Panc1 (cell line): ENCODE measurements at regions not wholly inside any gene's neighbourhood (a gene's known extent, or its start where the extent isn't known, plus 50 kb on each side); places are given as distances from the start of the nearest gene placed in this dataset.

Experiments
- CTCF ChIP-seq: fragments of 450-650 bp; IDR thresholded peaks from 2 replicates; pipeline ENCODE4 v1.5.1; 2017; ENCODE audit warnings: mild to moderate bottlenecking
- POLR2AphosphoS5 ChIP-seq: IDR thresholded peaks from 2 replicates; pipeline ENCODE4 v1.6.1; 2012; ENCODE audit warnings: mild to moderate bottlenecking, low read depth, low read length, moderate library complexity
- REST ChIP-seq, 2 experiments: IDR thresholded peaks; 2 replicates each; pipeline ENCODE4 v1.6.1; 2011 to 2012; ENCODE audit warnings: low read depth in 2 of 2, control low read depth in 1 of 2, low read length in 1 of 2, mild to moderate bottlenecking in 1 of 2, moderate library complexity in 1 of 2; ENCODE audit not compliant: insufficient read depth in 1 of 2
- TCF7L2 ChIP-seq: IDR thresholded peaks from 2 replicates; pipeline ENCODE4 v1.6.1; 2011; ENCODE audit warnings: mild to moderate bottlenecking, low read depth, low read length, inconsistent platforms

GRCh38 chr13:63774133-63774532, 2358.5 kb upstream of the PCDH20 start:
- TF ChIP-seq CTCF (no peak), POLR2AphosphoS5 (no peak), TCF7L2 (no peak), REST (IDR thresholded peaks at IDR 0.05; ENCODE audit: insufficient read depth in 1 of 2, low read depth in 2 of 2, low read length in 1 of 2) (no peak)
